Kidney (tissue), 13 donors: ENCODE measurements at regions not wholly inside any gene's neighbourhood (a gene's known extent, or its start where the extent isn't known, plus 50 kb on each side); places are given as distances from the start of the nearest gene placed in this dataset.
A peak's percentile ranks its signal among the peaks of the same experiment; 100 is the strongest.

ENCODE experiments used
- DNase-seq, 5 donors: peaks; one replicate each; pipeline ENCODE4 v3.0.0-alpha.2; 2013 to 2020
- FAIRE-seq: peaks from 2 replicates; lab custom pipeline; 2012; peaks lifted over from hg19 to GRCh38; lab: Jason Lieb, UNC
- H3K27ac ChIP-seq, 2 donors: one replicate each; pipeline ENCODE4 v1.7.0; 2013; ENCODE audit warnings: low read depth in 2 of 2, low read length in 2 of 2, inconsistent platforms in 1 of 2
- H3K27me3 ChIP-seq: one replicate; pipeline ENCODE4 v1.7.1; 2013; ENCODE audit warnings: low read length, inconsistent platforms; ENCODE audit not compliant: control insufficient read depth, insufficient read depth
- H3K36me3 ChIP-seq, 3 donors: one replicate each; pipeline versions ENCODE4 v1.7.0 to v1.7.1; 2013; ENCODE audit warnings: low read length in 3 of 3, control low read depth in 1 of 3, inconsistent platforms in 1 of 3; ENCODE audit not compliant: insufficient read depth in 3 of 3, control insufficient read depth in 2 of 3
- H3K4me1 ChIP-seq, 3 donors: one replicate each; pipeline versions ENCODE4 v1.7.0 to v1.7.1; 2013; ENCODE audit warnings: low read length in 3 of 3, inconsistent platforms in 1 of 3, low read depth in 1 of 3; ENCODE audit not compliant: control insufficient read depth in 2 of 3, insufficient read depth in 2 of 3
- H3K4me3 ChIP-seq, 3 donors: one replicate each; pipeline versions ENCODE4 v1.7.0 to v1.8.1; 2013; ENCODE audit warnings: low read length in 3 of 3, control low read depth in 1 of 3, inconsistent platforms in 1 of 3
- H3K9ac ChIP-seq, 3 donors: one replicate each; pipeline versions ENCODE4 v1.7.0 to v1.7.1; 2013; ENCODE audit warnings: low read length in 3 of 3, control low read depth in 1 of 3, inconsistent platforms in 1 of 3
- H3K9me3 ChIP-seq, 3 donors: one replicate each; pipeline versions ENCODE4 v1.7.0 to v1.7.1; 2013; ENCODE audit warnings: low read length in 3 of 3, control low read depth in 1 of 3, inconsistent platforms in 1 of 3; ENCODE audit not compliant: control insufficient read depth in 2 of 3, insufficient read depth in 1 of 3
- intact Hi-C: fragments of 100-400 bp; cut with DNase I; formaldehyde crosslinking; loops from one replicate; pipeline ENCODE4 v1.11.1; 2022
- TF ChIP-seq, protein P1 (sequence below): IDR thresholded peaks from 3 replicates; pipeline ENCODE4 v1.5.1; 2012; ENCODE audit warnings: mild to moderate bottlenecking, moderate library complexity, borderline replicate concordance; ENCODE audit not compliant: insufficient read depth; ENCODE audit errors: extremely low read depth
- donor health status: control.
- donor health status: control.
- donor health status: control.
- donor health status: control.
- donor health status: control.
- donor health status: DM: yes; HTN: yes; CAD: no.
- donor health status: Normal renal cell carcinoma (clear cell type).

DNA sequence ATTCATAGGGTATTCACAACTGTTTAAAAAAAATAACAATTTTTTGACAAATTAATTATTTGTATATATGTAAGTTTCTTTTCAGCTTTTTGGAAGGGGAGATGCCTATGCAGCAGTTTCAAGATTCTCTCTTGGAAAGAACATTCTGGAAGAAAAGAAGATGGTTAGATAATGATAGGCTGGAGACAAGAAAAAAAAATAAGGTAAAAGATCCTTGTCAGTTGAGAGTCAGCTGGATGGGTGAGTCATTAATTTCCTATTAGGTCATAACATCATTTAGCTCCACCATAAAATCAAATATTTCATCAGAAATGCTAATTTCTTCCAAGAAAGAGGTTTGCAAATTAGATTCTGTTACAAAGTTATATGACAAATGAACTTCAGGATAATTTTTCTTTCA lies 880.4 kb downstream of the EPHA7 start:
- DNase-seq = no peak
- TF ChIP-seq, protein P1, sequence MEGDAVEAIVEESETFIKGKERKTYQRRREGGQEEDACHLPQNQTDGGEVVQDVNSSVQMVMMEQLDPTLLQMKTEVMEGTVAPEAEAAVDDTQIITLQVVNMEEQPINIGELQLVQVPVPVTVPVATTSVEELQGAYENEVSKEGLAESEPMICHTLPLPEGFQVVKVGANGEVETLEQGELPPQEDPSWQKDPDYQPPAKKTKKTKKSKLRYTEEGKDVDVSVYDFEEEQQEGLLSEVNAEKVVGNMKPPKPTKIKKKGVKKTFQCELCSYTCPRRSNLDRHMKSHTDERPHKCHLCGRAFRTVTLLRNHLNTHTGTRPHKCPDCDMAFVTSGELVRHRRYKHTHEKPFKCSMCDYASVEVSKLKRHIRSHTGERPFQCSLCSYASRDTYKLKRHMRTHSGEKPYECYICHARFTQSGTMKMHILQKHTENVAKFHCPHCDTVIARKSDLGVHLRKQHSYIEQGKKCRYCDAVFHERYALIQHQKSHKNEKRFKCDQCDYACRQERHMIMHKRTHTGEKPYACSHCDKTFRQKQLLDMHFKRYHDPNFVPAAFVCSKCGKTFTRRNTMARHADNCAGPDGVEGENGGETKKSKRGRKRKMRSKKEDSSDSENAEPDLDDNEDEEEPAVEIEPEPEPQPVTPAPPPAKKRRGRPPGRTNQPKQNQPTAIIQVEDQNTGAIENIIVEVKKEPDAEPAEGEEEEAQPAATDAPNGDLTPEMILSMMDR = no peak
- Histone ChIP-seq H3K36me3 (no peaks in the 10 kb centered on the region), H3K4me1 (no peaks in the 10 kb centered on the region), H3K27ac (no peak overlapping the region), H3K27me3 (no peaks in the 10 kb centered on the region), H3K9me3 (no peaks in the 10 kb centered on the region), H3K9ac (no peak overlapping the region), H3K4me3 (no peak overlapping the region)
- FAIRE-seq = no peak
- intact Hi-C loops = no loop called here

DNA sequence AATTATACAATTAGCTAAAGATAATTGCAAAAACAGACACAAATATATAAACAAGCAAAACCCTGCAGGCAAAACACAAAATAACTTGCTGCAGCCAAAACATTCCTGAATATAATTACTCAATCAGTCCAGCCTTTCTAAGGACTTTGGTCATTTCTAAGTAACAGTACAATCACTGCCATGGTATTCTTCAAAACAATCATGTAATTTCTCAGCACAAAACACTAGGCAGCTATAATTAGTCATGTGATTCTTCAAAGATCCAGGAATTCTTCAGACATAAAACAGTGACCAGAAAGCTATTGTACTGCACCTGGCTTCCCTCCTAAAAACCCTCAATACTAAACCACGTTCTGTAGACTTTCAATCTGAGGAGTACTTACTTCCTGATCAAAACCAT lies 881.1 kb downstream of the EPHA7 start:
- H3K27me3 ChIP-seq = no peaks in the 10 kb centered on the region
- H3K9me3 ChIP-seq = no peaks in the 10 kb centered on the region
- intact Hi-C loops = no loop called here
- H3K9ac ChIP-seq = no peak overlapping the region
- no peaks in the 10 kb centered on the region for H3K4me1 ChIP-seq
- peak in 1 of 5 donors; percentile 10 for DNase-seq
- FAIRE-seq = no peak
- H3K27ac ChIP-seq = no peak overlapping the region
- TF ChIP-seq, protein P1 = no peak
- no peaks in the 10 kb centered on the region for H3K36me3 ChIP-seq
- H3K4me3 ChIP-seq = no peak overlapping the region

DNA sequence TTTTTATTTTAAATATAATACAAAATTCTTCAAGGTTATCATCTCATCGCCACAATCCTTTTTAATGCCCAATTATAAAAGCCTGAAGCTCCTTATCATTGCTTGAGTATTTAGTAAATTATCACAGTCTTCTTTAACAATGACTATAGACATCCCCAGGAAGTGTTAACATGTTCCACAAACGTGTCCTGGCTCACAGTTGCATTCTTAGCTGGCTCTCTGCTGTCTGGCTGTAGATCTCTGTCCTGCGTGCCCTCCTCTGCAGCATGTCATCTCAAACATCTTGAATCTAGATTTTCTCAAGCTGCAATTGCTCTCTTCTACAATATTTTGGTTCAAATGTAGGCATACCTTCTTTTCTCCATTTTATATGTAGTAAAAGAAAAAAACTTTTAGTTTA lies 885.2 kb downstream of the EPHA7 start:
- no peak overlapping the region for H3K9ac ChIP-seq
- no peaks in the 10 kb centered on the region for H3K27me3 ChIP-seq
- no peaks in the 10 kb centered on the region for H3K36me3 ChIP-seq
- FAIRE-seq (no peak), DNase-seq (no peak)
- no peak overlapping the region for H3K27ac ChIP-seq
- no peak overlapping the region for H3K4me3 ChIP-seq
- intact Hi-C loops = no loop called here
- no peaks in the 10 kb centered on the region for H3K9me3 ChIP-seq
- TF ChIP-seq, protein P1 = no peak
- H3K4me1 ChIP-seq = no peaks in the 10 kb centered on the region

DNA sequence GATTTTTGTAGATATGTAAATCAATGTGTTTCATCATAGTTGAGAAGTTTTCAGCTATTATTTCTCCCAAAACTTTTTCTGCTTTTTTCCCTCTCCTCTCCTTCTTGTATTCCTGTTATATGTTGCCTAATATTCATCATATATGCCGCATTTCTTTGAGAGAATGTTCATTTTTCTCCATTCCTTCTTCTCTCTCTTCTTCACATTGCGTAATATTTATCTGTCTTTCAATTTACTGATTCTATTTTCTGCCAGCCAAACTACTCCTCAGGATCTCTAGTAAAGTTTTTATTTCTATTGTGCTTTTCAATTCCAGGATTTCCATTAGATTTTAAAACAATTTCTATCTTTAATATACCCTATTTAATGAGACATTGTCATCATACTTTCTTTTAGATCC lies 896.8 kb downstream of the EPHA7 start:
- Histone ChIP-seq H3K9ac (no peak overlapping the region), H3K36me3 (no peaks in the 10 kb centered on the region), H3K4me1 (no peaks in the 10 kb centered on the region), H3K4me3 (no peak overlapping the region), H3K27me3 (no peaks in the 10 kb centered on the region), H3K9me3 (no peaks in the 10 kb centered on the region), H3K27ac (no peak overlapping the region)
- TF ChIP-seq, protein P1 = no peak
- intact Hi-C loops = no loop called here
- no peak for FAIRE-seq
- DNase-seq = no peak
